Urothelium cell line (cell line): ENCODE measurements at regions not wholly inside any gene's neighbourhood (a gene's known extent, or its start where the extent isn't known, plus 50 kb on each side); places are given as distances from the start of the nearest gene placed in this dataset.

Source experiments
- DNase-seq: peaks from one replicate; pipeline ENCODE4 v3.0.0; 2011; ENCODE audit warnings: low spot score, mixed read lengths
- FAIRE-seq: peaks from 2 replicates; lab custom pipeline; 2011; peaks lifted over from hg19 to GRCh38; lab: Jason Lieb, UNC

- FAIRE-seq (no peak), DNase-seq (no peak)
Measured at GRCh38 chr9:109549386-109549785, 51.3 kb upstream of the PTPN3 start.

DNA sequence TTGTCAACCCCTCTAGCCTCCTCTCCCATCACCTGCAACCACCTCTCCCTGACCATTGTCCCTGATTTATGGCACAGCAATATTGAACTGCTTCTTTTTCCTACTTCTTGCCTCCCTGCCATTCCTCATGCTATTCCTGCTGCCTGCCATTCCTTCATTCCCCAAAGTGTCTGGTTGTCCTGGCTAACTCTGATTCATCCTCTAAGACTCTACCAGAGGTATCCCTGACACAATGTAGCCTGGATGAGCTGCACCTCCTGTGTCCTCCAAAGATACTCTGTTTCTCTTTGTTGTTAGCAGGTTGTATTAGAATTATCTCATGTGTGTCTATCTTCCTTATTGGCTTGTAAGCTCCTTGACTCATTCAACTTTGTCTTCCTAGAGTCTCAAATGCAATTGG, 53.5 kb upstream of the PTPN3 start:
- DNase-seq (no peak), FAIRE-seq (no peak)

DNA sequence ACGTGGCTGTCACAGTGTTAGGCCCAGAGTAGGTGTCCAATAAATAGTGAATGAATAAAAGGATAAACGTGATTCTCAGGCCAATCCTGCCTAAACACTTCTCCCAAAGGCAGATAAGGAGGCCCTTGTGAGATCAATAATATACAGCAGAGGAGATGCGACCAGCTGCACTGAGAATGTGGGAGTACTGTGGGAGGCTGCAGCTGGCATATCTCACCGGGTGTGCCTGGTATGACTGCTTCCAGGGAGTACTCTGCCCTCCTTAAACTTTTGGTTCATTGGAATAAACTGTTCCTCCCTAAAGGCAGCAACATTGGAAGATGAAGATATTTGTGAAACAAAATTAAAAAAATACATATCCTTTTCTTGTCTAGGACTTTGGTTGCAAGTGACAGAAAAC, 57.1 kb upstream of the PTPN3 start:
- DNase-seq (no peak), FAIRE-seq (no peak)

DNA sequence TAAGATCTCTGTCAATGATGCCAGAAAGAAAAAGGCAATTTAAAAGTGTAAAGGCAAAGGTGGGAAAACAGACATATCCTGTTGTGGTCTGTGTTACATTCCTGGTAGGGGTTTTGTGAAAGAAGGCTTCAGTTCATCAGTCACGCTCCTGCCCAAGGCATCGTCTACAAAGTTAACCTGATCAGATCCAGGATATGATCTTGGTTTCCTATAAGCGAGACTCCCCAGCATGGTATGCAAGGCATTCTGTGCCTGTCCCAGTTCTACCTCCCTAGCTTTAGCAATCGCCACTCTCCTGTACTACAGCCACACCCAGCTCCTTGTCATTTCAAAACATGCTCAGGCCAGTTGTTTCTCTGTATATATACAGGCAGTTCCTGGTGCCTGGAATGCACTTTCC, 58.0 kb upstream of the PTPN3 start:
- DNase-seq (peak; percentile 29), FAIRE-seq (no peak)

DNA sequence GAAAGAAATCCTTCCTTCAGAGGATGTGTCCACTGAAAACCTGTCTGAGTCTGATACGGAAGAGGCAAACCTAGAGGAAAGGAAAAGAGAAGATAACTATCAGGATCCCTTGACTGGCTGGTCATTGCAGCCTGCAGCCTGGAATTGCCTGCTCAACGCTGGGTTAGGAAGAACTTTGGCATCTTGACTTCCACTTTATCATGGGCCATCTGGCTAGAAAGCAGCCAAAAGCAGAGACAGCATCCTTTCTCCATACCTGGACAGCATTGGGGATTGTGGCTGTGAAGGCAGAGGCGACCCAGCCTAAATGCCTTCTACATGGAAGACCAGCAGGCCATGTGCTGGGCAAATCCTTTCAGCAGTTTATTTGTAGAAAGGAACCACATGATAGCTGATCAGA, 58.7 kb upstream of the PTPN3 start:
- FAIRE-seq (no peak), DNase-seq (no peak)

DNA sequence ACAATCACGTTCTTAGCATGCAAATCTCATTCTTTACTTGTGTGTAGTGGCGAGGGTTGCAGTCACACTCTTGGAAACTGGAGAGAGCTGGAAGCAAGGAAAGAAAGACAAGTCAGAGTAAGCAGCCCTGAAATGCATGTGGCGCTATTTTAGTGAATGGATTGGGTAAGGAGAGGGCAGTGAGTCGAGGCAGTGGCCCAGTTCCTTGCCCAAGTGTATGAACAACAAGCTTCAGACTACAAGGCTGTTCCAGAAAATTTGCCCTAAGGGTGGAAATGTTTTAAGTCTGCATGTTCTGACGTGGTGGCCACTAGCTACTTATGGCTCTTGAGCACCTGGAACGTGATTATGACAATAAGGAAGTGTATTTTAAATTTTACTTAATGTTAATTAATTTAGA, 59.4 kb upstream of the PTPN3 start:
- DNase-seq (no peak), FAIRE-seq (no peak)

- FAIRE-seq, result no peak
- no peak for DNase-seq
Measured at GRCh38 chr9:109558718-109559151, 60.6 kb upstream of the PTPN3 start.

DNA sequence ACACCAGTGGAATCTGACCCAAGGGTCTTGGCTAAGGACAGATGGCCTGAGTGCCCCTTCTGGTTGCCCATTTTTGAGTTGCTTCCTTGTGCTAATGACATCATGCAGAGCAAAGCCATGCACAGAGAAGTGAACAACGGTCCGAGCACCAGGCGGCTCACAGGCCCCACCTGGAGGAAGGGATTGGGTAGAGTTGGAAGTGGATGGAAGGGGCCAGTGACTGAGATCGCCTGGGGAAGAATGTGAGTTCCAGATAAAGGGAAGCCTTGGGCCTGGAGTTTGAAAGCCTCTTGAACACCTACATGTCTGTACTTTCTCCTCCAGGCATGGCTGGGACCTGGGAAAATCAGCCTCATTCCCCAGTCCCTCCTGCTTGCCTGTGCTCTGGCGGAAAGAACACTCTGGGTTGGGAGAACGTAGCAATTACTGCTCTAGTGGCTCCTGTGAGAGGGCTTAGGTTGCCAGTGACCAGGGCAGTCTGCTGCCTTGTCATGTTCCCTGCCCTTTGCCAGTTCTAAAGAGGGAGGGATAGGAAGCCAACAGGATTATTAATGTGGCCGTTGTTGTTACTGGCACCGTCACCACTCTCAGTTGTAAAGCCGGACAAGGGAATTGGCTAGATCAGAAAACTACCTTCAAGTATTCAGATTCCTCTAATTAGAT, 62.5 kb upstream of the PTPN3 start:
- DNase-seq, result no peak
- FAIRE-seq, result no peak

- FAIRE-seq (no peak), DNase-seq (no peak)
Measured at GRCh38 chr9:109561137-109561536, 63.0 kb upstream of the PTPN3 start.

DNA sequence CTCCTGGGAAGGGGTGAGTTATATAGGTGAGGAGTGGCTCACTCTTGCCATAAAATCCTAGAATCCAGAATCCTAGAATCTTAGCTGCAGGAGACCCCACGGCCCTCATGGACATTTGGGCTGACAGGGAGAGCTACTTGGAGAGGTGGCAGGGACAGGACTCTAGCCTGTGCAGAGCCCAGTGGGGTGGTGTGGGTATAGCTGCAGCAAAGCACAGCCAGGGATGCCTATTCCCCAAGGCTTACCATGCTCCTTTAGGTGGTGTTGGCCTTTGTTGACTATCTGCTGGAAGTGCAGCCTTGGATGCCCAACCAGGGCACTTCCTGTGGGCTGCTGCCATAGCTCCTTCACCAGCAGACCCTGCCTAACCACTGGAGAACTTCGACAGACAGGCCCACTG, 70.0 kb upstream of the PTPN3 start:
- no peak for DNase-seq
- no peak for FAIRE-seq

DNA sequence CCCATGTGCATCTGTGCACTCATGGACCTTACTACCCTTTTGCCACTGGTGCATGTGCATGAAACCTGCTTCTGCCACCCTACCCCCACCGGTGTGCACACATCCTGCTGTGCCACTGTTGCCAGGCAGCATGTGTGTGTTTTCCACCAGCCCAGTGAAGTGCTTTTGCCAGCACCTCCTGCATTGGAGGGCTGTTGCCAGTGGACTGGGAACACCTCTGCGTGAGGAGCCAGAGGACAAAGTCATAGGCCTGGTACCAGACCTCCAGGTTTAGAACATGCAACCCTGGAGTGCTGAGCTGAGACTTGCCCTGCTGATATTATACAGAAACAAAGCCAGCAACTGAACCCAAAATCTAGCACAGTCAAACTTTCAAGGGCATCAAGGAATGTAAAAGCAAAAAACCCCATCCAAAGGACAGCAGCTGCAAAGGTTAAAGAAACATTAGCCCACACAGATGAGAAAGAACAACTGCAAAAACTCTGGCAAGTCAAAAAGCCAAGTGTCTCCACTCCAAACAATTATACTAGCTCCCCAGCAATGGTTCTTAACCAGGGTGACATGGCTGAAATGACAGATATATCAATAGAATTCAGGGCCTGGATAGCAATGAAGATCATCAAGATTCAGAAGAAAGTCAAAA, 70.6 kb upstream of the PTPN3 start:
- DNase-seq, result no peak
- peak; percentile 27 for FAIRE-seq

- FAIRE-seq (no peak), DNase-seq (peak; percentile 48)
Measured at GRCh38 chr9:109574061-109574882, 76.2 kb upstream of the PTPN3 start.

GRCh38 chr9:109576762-109577161, 78.7 kb upstream of the PTPN3 start:
- DNase-seq, result no peak
- FAIRE-seq, result no peak

DNA sequence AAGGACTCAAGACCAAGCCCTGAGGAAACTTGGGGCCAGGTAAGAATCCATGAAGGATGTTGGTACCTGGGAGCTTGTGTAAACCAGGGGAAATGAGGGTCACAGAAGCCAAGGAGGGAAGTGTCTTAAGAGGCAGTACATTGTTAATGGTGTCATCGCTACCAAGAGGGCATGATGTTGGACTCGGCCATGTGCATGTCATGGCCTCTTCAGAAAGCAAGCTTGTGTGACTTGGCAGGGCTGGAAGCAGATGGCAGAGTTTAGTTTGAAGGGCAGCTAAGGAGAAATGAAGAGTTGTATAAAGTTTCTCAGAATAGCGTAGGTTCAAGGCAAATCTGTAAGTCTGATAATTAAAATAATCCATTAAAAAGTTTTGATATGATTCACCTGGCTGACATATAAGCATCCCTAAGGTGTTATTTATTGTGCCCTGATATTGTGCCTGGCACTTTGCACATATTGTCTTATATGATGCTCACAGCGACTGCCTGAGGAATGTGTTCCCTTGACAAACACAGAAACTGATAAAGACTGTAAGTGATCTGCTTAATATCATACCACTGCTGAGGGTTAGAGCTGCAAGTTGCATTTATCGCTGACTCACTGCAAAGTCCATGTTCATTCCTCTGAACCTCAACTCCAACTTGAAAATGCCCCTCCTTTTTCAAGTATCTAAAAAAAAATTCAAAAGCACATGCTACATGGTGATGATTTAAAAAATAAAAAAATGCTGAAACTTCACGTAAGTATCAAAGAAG, 81.3 kb upstream of the PTPN3 start:
- FAIRE-seq (no peak), DNase-seq (no peak)

GRCh38 chr9:109582386-109582785, 84.3 kb upstream of the PTPN3 start:
- no peak for DNase-seq

GRCh38 chr9:109584205-109584604, 86.1 kb upstream of the PTPN3 start:
- DNase-seq (no peak), FAIRE-seq (no peak)

More at GRCh38 chr9:109582386-109582785, 84.3 kb upstream of the PTPN3 start:
- no peak for FAIRE-seq

- DNase-seq (no peak), FAIRE-seq (no peak)
Measured at GRCh38 chr9:109585796-109586195, 87.7 kb upstream of the PTPN3 start.

DNA sequence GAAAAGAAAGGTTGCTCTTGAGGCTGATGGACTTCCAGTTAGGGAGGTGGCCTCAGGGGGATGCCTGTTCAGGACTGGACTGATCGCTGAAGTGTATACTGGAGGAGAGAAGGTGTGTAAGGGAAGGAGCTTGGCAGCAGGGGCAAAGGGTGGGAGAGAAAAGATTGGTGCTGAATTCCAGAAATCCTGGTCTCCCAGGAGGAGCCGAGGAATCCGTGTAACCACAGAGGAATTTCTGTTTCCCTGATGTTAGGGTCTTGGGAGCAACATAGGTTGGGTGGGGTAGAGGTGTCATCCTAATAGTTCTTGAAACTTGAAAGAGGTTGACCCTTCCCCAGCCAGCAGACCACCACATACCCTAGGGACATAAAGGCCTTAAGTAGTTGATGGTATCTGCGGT, 88.9 kb upstream of the PTPN3 start:
- FAIRE-seq (no peak), DNase-seq (no peak)

DNA sequence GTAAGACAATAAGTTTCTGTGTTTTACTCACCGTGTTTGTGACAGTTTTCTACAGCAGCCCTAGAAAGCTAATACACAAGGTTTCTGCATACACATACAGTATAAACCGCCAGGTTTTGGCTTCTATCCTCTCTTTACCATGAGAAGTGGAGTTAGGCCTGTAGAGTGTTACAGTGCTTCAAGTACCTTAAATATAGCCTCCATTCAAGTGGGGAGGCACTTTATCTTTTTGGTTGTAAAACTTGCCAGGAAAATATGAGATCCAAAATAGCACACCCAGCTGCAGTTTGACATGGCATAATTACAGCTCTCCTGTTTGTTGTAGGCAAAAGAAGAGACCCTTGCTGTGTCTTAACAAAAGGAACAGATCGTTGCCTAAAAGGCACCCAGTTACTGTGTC, 90.3 kb upstream of the PTPN3 start:
- DNase-seq, result no peak
- no peak for FAIRE-seq

DNA sequence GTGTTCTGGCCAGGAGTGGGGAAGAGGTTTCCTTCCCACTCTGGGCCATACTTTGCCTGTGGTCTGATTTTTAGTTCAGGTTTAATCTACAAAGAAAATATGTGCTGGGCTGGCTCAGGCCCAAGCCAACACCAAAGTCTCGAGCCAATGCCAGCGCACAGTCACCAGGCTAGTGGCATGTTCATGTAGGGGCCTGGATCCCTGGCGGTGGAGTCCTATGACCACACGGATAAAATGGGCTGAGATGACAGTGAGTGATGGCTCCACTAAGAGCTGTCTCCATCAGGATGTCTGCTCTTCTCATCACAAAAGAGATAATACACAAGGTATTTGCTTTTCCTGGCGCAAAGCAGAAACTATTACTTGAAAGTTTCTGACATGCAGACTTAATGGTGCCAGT, 92.9 kb upstream of the PTPN3 start:
- FAIRE-seq (no peak), DNase-seq (no peak)

DNA sequence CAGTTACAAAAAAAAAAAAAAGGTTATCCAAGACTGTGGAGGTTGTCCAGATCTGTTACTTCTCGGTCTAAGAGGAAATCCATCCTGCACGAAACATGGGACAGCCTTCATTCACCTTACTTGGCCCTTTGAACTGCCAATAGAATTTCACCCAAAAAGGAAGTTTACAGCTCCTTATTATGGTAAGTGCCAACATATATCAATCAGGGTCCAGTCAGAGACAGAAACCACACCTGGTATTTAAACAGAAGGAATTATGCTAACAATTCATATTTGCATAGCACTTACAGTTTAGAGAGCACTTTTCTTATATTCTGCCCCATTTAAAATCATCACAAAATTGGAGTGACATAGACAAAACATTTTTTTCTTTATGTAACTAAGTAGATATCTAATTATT, 93.6 kb upstream of the PTPN3 start:
- FAIRE-seq, result no peak
- DNase-seq, result no peak
